Activated naive CD8-positive, alpha-beta T cell (primary cell): ENCODE measurements at regions not wholly inside any gene's neighbourhood (a gene's known extent, or its start where the extent isn't known, plus 50 kb on each side); places are given as distances from the start of the nearest gene placed in this dataset.

ENCODE experiments used
- H3K27ac Mint-ChIP-seq: one replicate; pipeline ENCODE4 v1.8.0; 2021; ENCODE audit warnings: mixed read lengths
- H3K27me3 Mint-ChIP-seq: one replicate; pipeline ENCODE4 v1.8.0; 2021; ENCODE audit warnings: mixed read lengths
- H3K36me3 Mint-ChIP-seq: one replicate; pipeline ENCODE4 v1.8.0; 2021; ENCODE audit warnings: mixed read lengths
- H3K4me1 Mint-ChIP-seq: one replicate; pipeline ENCODE4 v1.8.0; 2021; ENCODE audit warnings: low read depth, mixed read lengths
- H3K4me3 Mint-ChIP-seq: one replicate; pipeline ENCODE4 v1.8.0; 2021; ENCODE audit warnings: mild to moderate bottlenecking, mixed read lengths
- H3K9me3 Mint-ChIP-seq: one replicate; pipeline ENCODE4 v1.8.0; 2021; ENCODE audit warnings: low read depth, mixed read lengths

GRCh38 chr13:47170971-47171370 is 274.1 kb upstream of the HTR2A start:
- Mint-ChIP-seq H3K36me3 (no peaks in the 10 kb centered on the region), H3K9me3 (no peaks in the 10 kb centered on the region), H3K27ac (no peak overlapping the region), H3K27me3 (no peaks in the 10 kb centered on the region), H3K4me3 (no peak overlapping the region), H3K4me1 (no peaks in the 10 kb centered on the region)

- no peaks in the 10 kb centered on the region for H3K9me3 Mint-ChIP-seq
- no peak overlapping the region for H3K27ac Mint-ChIP-seq
- no peaks in the 10 kb centered on the region for H3K36me3 Mint-ChIP-seq
- no peaks in the 10 kb centered on the region for H3K4me1 Mint-ChIP-seq
- no peaks in the 10 kb centered on the region for H3K27me3 Mint-ChIP-seq
- no peak overlapping the region for H3K4me3 Mint-ChIP-seq
Measured at GRCh38 chr13:47168618-47169017, 271.8 kb upstream of the HTR2A start.

GRCh38 chr13:47168066-47168465 is 271.2 kb upstream of the HTR2A start:
- Mint-ChIP-seq H3K36me3 (no peaks in the 10 kb centered on the region), H3K4me3 (no peak overlapping the region), H3K27me3 (no peaks in the 10 kb centered on the region), H3K9me3 (no peaks in the 10 kb centered on the region), H3K4me1 (no peaks in the 10 kb centered on the region), H3K27ac (no peak overlapping the region)

GRCh38 chr13:47166336-47166735 is 269.5 kb upstream of the HTR2A start:
- Mint-ChIP-seq H3K9me3 (no peaks in the 10 kb centered on the region), H3K27ac (no peak overlapping the region), H3K27me3 (no peaks in the 10 kb centered on the region), H3K4me1 (no peaks in the 10 kb centered on the region), H3K4me3 (no peak overlapping the region), H3K36me3 (no peaks in the 10 kb centered on the region)

GRCh38 chr13:47159853-47160550 is 263.1 kb upstream of the HTR2A start:
- no peak overlapping the region for H3K27ac Mint-ChIP-seq
- no peaks in the 10 kb centered on the region for H3K36me3 Mint-ChIP-seq
- H3K9me3 Mint-ChIP-seq: no peaks in the 10 kb centered on the region
- H3K27me3 Mint-ChIP-seq: peaks cover 5% of the 10 kb centered on the region
- no peak overlapping the region for H3K4me3 Mint-ChIP-seq
- H3K4me1 Mint-ChIP-seq: no peaks in the 10 kb centered on the region

- no peaks in the 10 kb centered on the region for H3K9me3 Mint-ChIP-seq
- H3K4me1 Mint-ChIP-seq: no peaks in the 10 kb centered on the region
- peaks cover 5% of the 10 kb centered on the region for H3K27me3 Mint-ChIP-seq
- no peak overlapping the region for H3K4me3 Mint-ChIP-seq
- H3K36me3 Mint-ChIP-seq: no peaks in the 10 kb centered on the region
- no peak overlapping the region for H3K27ac Mint-ChIP-seq
Measured at GRCh38 chr13:47158593-47158992, 261.7 kb upstream of the HTR2A start.

- Mint-ChIP-seq H3K27ac (no peak overlapping the region), H3K27me3 (peaks cover 4% of the 10 kb centered on the region), H3K9me3 (no peaks in the 10 kb centered on the region), H3K4me3 (no peak overlapping the region), H3K4me1 (no peaks in the 10 kb centered on the region), H3K36me3 (no peaks in the 10 kb centered on the region)
Measured at GRCh38 chr13:47148543-47148942, 251.7 kb upstream of the HTR2A start.

GRCh38 chr13:47147812-47148119 is 250.9 kb upstream of the HTR2A start:
- no peaks in the 10 kb centered on the region for H3K4me1 Mint-ChIP-seq
- H3K4me3 Mint-ChIP-seq: no peak overlapping the region
- no peaks in the 10 kb centered on the region for H3K36me3 Mint-ChIP-seq
- H3K9me3 Mint-ChIP-seq: no peaks in the 10 kb centered on the region
- no peak overlapping the region for H3K27ac Mint-ChIP-seq
- peaks cover 4% of the 10 kb centered on the region for H3K27me3 Mint-ChIP-seq

- Mint-ChIP-seq H3K4me1 (no peaks in the 10 kb centered on the region), H3K9me3 (no peaks in the 10 kb centered on the region), H3K4me3 (no peak overlapping the region), H3K36me3 (no peaks in the 10 kb centered on the region), H3K27me3 (peaks cover 2% of the 10 kb centered on the region), H3K27ac (no peak overlapping the region)
Measured at GRCh38 chr13:47146991-47147811, 250.3 kb upstream of the HTR2A start.

- H3K4me1 Mint-ChIP-seq: no peaks in the 10 kb centered on the region
- no peak overlapping the region for H3K4me3 Mint-ChIP-seq
- H3K36me3 Mint-ChIP-seq: no peaks in the 10 kb centered on the region
- no peaks in the 10 kb centered on the region for H3K27me3 Mint-ChIP-seq
- no peaks in the 10 kb centered on the region for H3K9me3 Mint-ChIP-seq
- no peak overlapping the region for H3K27ac Mint-ChIP-seq
Measured at GRCh38 chr13:47146136-47146535, 249.3 kb upstream of the HTR2A start.

GRCh38 chr13:47144782-47145181 is 247.9 kb upstream of the HTR2A start:
- H3K4me1 Mint-ChIP-seq: no peaks in the 10 kb centered on the region
- no peaks in the 10 kb centered on the region for H3K36me3 Mint-ChIP-seq
- H3K27me3 Mint-ChIP-seq: no peaks in the 10 kb centered on the region
- no peak overlapping the region for H3K27ac Mint-ChIP-seq
- H3K9me3 Mint-ChIP-seq: no peaks in the 10 kb centered on the region
- H3K4me3 Mint-ChIP-seq: no peak overlapping the region

- H3K36me3 Mint-ChIP-seq: no peaks in the 10 kb centered on the region
- H3K27me3 Mint-ChIP-seq: no peaks in the 10 kb centered on the region
- H3K27ac Mint-ChIP-seq: no peak overlapping the region
- H3K9me3 Mint-ChIP-seq: no peaks in the 10 kb centered on the region
- H3K4me1 Mint-ChIP-seq: no peaks in the 10 kb centered on the region
- no peak overlapping the region for H3K4me3 Mint-ChIP-seq
Measured at GRCh38 chr13:47142105-47142504, 245.3 kb upstream of the HTR2A start.

GRCh38 chr13:47139519-47139918 is 242.7 kb upstream of the HTR2A start:
- H3K27me3 Mint-ChIP-seq: no peaks in the 10 kb centered on the region
- H3K27ac Mint-ChIP-seq: no peak overlapping the region
- H3K36me3 Mint-ChIP-seq: no peaks in the 10 kb centered on the region
- no peak overlapping the region for H3K4me3 Mint-ChIP-seq
- no peaks in the 10 kb centered on the region for H3K4me1 Mint-ChIP-seq
- H3K9me3 Mint-ChIP-seq: no peaks in the 10 kb centered on the region

GRCh38 chr13:47136504-47136941 is 239.7 kb upstream of the HTR2A start:
- H3K27me3 Mint-ChIP-seq: no peaks in the 10 kb centered on the region
- H3K27ac Mint-ChIP-seq: no peak overlapping the region
- no peak overlapping the region for H3K4me3 Mint-ChIP-seq
- H3K4me1 Mint-ChIP-seq: no peaks in the 10 kb centered on the region
- no peaks in the 10 kb centered on the region for H3K9me3 Mint-ChIP-seq
- H3K36me3 Mint-ChIP-seq: no peaks in the 10 kb centered on the region

GRCh38 chr13:47135800-47136503 is 239.1 kb upstream of the HTR2A start:
- Mint-ChIP-seq H3K4me3 (no peak overlapping the region), H3K27me3 (no peaks in the 10 kb centered on the region), H3K36me3 (no peaks in the 10 kb centered on the region), H3K4me1 (no peaks in the 10 kb centered on the region), H3K27ac (no peak overlapping the region), H3K9me3 (no peaks in the 10 kb centered on the region)
